ENCODE measurements at regions not wholly inside any gene's neighbourhood (a gene's known extent, or its start where the extent isn't known, plus 50 kb on each side); places are given as distances from the start of the nearest gene placed in this dataset.
"Not testable (repeated sequence)": the region's sequence is repeated elsewhere in the genome, so short reads cannot be mapped to it uniquely, and the experiment has no call there.

DNA sequence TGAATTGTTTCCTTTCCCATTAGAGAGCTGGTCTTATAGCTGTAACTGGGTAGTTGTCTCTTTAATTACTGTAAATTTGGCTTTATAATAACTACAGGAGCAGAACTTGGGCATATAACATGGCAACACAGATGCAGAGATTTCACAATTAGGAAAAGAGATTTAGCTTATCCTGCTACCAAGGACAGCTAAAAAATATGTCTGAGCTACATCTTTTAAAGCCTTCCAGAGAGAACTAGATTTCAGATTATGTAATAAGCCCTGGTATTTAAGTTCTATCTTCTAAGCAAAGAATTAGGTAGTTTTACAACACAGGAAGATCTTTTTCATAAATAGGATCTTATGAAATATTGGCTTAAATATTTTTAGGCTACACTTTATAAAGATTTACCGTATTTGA lies 313.8 kb downstream of the S1PR1 start:
- DNase-seq (ENCODE audit: low spot score): no peak

DNA sequence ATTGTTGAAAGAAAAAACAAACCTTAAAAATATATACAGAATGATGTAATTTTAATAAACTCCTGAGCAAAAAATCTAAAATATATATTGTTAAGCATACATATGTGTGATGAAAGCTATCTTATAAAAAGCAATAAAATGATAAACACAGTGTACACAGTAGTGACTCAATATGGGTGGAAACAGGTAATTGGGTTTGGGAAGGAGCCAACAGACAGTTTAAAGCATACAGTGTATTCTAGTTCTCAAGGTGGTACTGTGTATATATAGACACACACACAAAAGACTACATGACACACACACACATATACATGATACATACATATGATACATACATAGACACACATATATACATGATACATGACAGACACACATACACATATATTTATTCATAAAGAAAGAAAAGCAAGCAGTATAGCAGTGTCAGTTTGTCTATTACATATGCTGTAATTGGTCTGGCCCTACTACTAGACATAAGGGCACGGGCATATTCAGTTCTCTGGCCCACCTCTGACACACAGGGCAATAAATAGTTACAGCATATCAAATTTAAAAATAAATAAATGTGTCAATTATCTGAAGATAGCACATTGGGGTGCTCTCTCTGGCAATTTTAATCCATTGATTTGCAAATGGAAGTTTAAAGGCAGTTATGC lies 330.2 kb downstream of the S1PR1 start:
- no peak for DNase-seq (ENCODE audit: low spot score)

DNA sequence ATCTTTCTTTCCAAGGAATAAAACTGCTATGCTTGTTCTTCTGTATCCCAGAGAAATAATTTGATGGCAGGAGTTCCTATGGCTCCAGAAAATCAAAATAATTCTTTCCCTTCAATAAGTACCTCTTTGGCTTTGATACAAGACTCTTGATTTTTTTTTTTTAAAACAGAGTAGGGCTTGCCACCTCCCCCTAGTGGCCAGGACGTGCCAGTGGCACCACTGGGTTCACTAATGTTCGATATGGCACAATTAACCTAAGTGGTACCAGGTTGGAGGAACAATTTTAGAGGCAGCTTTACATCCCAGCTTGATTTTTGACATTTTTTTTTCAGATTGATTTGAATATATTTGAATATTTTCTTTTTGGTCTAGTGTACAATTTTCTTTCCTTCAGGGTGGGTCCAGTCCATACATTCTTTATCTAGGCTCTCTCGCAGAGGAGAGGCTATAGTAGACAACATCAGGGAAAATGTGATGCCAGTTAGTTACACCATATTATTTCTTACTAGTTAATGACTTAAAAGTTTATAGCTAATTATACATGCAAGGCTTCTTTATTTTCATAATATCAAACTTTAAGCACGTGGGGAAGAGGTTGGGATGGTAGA lies 330.9 kb downstream of the S1PR1 start:
- peak; percentile 6 for DNase-seq (ENCODE audit: low spot score)

DNA sequence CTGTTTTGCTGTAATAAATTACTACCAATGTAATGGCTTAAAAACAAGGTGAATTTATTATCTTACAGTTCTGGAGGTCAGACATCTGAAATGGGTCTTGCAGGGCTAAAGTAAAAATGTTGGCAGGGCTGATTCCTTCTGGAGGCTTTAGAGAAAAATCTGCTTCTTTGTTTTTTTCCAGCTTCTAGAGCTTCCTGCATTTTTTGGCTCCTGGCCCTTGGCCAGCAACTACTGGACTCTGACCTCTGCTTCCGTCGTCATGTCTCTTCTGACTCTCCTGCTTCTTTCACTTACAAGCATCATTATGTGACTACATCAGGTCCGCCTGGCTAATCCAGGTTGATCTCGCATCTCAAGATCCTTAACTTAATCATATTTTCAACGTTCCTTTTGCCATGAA lies 350.9 kb downstream of the S1PR1 start:
- no peak for DNase-seq (ENCODE audit: low spot score)

DNA sequence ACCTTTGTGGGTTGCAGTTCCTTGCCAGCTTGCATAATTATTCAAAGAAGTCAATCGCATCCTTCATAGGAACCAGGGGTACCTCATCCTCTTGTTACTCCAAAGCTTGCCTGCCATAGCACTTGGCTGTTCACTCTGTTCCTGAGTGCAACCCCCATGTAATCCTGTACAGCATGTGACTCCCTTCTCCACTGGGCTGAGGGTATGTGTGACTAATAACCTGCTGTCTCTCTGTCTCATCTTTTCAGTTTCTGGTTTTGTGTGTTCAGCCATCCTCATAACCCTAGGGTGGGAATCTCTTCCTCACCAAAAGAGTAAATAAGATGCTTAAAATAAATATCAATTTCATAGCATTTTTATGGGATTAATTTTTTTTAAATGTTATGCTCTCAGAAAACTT lies 351.9 kb downstream of the S1PR1 start:
- DNase-seq (ENCODE audit: low spot score): no peak

DNA sequence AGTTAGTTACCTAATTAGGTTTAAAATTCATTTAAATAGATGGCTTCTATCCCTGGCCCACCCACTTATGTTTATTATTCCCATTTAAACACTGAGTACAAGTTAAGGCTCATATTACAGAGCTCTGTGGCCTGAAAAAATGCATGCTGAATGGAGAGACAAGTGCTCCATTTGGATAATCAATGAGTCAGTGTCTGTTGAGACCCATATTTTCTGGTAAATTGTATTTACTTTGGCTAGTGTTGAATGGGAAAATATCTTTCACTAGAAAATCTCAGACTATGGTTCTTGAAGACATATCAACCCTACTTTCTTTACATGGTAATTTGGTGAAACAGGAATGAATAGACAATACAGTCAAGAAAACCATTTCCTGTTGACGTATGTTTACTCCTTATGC lies 356.0 kb downstream of the S1PR1 start:
- no peak for DNase-seq (ENCODE audit: low spot score)

DNA sequence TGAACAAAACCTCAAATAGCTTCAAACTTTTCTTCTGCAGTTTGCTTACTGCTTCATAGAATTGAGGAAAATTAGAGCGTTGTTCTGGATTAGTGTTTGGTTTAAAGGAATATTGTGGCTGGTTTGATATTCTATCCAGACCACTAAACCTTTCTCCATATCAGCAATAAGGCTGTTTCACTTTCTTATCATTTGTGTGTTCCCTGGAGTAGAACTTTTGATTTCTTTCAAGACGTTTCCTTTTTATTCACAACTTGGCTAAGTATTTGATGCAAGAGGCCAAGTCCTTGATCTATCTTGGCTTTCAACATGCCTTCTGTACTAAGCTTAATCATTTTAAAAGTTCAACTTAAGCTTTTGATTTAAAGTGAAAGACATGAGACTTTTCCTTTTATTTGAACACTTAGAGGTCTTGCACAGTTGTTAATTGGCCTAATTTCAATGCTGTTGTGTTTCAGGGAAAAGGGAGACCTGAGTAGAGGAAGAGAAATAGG lies 359.1 kb downstream of the S1PR1 start:
- DNase-seq (ENCODE audit: low spot score): no peak

DNA sequence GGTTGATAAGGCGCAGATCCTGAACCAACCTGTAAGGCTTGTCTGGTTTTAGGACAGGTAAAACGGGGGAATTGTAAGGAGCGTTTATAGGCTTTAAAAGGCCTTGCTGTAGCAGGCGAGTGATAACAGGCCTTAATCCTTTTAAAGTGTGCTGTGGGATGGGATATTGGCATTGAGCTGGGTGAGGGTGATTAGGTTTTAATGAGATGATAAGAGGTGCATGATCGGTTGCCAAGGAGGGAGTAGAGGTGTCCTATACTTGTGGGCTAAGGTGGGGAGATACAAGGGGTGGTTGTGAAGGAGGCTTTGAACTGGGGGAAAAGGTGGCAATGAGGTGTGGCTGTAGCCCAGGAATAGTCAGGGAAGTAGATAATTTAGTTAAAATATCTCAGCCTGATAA lies 363.8 kb downstream of the S1PR1 start:
- not testable (repeated sequence) for DNase-seq (ENCODE audit: low spot score)

DNA sequence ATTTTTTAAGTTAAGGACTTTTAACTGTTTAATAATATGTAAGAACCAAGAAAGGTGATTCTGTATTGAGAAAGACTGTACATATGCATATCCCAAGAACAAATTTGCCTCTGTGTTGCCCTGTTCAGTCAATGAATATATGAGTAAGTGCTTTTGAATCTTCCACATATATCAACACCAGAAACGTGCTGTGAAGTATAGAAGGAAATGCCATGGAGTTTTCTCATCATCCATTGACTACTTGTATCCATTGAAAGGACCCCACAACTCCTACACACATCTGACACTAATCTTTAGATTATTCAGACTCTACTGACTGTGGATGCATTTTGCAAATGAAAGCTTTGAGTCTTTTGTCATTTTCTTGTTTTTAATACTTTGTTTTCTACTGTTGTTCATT lies 366.9 kb downstream of the S1PR1 start:
- no peak for DNase-seq (ENCODE audit: low spot score)

DNA sequence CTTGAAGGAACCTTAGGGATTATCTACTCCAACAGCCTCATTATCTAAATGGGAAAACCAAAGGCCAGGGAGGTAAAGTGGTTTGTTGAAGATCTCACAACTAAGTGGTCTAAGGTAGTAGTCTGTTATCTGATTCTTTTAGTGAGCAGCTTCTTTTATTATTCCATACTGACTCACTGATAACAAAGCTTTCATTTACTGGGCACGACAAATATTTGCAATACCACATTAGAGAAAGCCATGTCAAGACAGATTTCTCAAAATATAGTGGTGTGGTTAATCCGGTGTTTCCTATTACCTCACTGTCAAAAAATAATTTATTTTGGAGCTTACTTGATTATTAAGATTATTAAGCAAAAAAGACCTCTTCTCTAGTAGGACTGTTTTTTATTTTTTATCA lies 369.1 kb downstream of the S1PR1 start:
- no peak for DNase-seq (ENCODE audit: low spot score)

DNA sequence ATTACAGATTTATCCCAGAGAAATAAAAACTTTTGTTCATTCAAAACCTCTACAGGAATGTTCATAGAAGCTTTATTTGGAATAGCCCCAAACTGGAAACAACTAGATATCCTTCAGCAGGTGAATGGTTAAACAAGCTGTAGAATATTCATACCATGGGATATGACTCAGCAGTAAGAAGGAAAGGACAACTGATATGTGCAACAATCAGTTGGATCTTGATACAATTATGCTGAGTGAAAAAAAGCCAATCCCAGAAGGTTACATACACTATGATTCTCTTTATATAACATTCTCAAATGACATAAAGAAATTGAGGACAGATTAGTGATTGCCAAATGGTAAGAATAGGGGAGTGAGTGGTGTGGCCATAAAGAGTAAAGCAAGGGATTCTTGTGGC lies 376.7 kb downstream of the S1PR1 start:
- no peak for DNase-seq (ENCODE audit: low spot score)

DNA sequence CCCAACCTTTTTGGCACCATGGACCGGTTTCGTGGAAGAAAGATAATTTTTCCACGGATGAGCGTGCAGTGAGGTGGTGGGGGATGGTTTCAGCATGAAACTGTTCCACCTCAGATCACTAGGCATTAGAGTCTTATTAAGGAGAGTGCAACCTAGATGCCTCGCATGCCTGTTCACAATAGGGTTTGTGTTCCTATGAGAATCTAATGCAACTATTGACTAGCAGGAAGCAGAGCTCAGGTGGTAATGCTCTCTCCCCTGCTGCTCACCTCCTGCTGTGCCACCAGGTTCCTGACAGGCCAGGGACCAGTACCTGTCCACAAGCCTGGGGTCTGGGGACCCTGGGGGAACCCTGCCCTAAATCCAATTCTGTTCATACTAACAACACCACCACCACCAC lies 377.8 kb downstream of the OLFM3 start:
- no peak for DNase-seq (ENCODE audit: low spot score)

DNA sequence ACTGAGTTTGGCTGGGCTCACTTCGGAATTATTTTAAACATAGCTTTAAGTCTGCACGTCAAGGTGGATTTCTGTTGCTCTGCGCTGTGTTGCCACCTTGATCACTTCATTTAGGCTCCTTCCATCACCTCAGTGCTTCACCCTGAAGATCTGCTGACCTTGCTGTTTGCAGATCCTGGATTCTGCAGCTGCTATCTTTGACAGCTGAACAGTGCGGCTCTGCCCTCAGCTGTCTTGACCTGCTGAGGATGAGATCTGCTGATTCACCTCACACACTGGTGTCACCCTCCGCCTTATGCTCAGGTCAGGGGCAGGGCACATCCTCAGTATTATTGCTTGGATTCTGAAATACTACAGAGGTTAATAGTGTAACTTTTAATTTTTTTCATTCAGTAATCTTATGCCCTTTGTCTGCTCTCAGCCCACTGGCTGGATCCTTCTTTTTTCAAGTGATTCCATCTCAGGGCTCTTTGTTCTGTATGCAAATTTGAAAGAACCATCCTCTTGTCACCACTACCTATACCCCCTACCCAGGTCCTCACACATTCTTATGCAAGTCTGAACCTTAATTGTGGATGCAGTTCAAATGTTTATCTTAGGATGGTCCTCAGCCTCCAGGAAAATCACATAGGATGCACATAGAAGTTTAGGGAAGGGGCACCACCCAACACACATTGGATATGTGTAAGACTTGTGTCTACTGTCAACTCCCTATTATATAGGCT lies 364.0 kb downstream of the OLFM3 start:
- DNase-seq (ENCODE audit: low spot score): no peak

DNA sequence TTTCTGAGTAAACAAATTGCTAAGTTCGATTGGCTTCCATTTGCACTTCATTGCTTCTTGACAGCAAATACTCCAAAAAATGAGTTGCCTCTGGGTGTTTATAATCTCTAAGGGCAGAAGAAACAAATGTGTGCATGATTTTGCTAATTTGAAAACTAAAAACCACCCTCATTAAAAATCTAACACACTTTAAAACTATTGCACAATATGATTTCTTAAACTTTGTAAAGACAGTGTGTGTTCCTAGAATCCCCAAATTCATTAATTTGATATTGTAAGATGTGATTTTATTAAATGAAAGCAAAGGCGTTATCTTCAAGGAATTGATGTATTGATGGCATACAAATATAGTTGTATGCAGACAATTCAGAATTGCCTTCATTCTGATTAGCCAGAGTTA lies 350.9 kb downstream of the OLFM3 start:
- DNase-seq (ENCODE audit: low spot score): no peak

DNA sequence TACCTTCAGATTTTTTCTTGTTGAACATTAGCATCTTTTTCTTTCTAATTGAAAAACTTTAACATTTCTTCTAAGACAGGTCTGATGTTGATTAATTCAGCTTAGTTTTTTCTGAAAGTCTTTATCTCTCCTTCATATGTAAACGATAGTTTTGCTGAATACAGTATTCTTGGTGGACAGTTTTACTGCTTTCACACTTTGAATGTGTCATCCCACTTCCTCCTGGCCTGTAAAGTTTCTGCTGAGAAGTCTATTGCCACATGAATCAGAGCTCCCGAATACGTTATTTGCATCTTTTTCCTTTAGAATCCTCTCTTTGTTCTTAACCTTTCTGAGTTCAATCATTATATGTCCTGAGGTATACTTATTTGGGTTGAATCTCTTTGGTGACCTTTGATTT lies 344.2 kb downstream of the OLFM3 start:
- no peak for DNase-seq (ENCODE audit: low spot score)

DNA sequence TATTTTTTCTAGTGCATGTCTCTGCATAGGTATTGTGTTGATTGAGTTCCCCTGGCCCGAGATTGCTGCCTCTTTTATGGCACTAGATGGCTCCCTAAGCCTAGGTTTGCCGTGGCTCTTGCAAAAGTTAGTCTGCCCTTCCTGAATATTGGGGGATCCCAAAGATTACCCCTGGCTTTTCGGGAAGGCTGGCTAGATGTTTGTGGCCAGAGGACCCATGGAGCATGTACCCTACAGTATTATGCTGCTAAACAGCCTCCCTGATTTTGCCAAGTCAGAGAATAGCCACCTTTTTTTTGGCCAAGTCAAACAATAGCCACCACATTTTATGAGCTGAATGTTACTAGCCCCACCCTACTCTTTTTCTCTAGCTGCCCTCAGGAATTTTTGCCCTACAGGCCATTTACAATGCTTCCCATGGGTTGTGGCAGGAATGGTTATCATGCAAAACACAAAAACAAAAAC lies 343.2 kb downstream of the OLFM3 start:
- no peak for DNase-seq (ENCODE audit: low spot score)

DNA sequence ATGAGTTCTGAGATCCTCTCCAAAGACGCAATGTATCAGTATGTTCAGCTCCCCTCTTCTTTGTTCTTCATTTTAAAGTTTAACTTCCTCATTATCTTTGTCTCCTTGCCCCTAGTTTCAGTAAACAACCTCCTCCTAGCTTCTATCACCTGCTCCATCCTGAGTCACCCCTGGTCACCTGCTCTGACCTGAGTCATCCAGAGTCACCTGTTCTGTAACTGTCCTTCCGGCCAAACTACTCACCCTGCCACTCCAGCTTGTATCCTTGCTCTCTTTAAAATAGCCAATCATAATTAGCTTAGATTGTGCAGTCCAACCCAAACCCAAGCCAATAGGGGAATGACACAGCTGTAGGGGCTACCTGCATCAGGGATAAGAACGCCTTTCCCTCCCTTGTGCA lies 332.0 kb downstream of the OLFM3 start:
- DNase-seq (ENCODE audit: low spot score): no peak

DNA sequence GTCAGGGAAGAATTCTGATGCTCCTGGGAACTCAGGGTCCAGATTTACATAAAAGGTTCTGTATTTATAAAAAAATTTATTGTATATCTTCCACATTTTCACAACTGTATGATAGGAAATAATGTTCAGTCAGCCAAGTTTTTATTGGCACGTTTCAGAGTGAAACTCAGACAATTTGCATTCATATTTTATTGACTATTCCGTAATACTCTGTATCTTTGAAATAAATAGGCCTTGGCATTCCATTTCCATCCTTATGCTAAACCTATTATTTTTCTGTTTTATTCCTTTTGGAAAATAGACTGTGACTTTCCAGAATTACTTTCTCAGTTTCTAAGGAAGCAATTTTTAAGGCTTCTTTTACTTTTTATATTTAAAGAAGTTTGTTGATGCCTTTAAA lies 329.0 kb downstream of the OLFM3 start:
- DNase-seq (ENCODE audit: low spot score): no peak

DNA sequence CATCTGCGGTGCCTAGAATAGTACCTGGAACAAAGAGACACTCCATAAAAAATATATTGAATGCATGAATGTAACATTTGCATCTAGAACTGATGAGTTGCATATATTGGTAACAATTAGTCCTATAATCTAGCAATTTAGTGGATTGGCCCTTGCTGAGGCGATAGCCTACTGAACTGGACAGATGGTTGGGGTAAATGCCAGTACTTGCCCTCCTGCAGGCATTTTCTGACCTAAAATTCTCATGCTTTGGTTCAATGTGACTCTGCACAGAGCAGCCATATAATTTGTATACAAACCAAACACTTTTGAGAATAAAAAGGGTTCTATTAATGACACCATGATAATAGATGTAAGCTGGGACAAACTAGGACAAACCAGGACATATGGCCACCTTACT lies 313.6 kb downstream of the OLFM3 start:
- DNase-seq (ENCODE audit: low spot score): no peak

DNA sequence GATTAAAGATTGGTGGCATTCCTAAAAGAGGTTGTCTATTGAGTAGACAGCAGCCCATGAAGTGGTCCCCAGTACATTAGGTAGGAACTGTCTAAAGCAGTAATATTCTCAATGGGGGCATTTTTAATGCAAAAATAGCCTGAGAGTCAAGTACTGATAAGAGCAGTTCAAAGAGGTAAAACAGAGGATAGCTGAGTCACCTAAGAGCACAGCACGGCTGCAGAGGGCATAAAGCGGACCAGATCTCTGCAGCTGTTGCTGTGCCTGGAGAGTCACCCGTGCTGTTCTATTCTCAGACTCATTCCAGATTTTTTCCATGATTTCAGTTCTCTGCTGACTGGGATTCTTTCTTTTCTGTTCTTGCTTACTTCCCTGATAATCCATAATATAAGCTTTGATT lies 313.2 kb downstream of the OLFM3 start:
- DNase-seq (ENCODE audit: low spot score): no peak

DNA sequence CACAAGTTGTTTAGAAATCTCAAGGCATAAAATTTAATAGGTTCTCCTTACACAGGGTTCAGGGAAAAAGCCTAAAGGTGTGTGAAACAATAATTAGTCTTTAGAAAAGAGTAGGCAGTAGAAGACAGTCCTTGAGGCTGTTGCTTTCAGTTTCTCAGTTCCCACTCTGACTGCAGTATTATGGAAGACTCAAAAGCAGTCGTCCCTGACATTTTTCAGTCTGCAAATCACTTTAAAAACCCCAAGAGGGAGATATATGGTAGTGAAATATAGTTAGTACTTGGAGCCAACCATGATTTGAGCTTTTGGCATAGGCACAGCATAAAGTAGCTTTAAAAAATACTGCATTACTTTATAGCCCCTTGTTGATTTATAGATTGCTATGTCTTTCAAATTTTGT lies 299.7 kb downstream of the OLFM3 start:
- DNase-seq (ENCODE audit: low spot score): no peak

DNA sequence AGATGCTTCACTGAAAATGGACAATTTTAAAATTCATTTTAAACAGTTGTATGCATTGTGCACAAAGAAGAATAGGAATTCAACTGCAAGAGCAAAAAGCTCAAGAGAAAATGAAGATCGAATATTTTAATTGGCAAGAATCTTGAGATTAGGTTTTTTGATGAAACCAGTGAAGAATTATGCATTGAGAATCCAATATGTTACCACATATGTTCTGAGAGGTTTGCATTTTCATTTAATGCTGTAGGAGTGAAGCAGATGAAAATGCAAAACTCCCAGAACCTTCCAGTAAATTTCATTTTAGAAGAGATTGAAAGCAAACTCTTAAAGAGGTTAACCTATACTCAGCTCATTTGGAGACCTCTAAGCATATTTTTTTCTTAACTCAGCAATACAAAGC lies 298.0 kb downstream of the OLFM3 start:
- no peak for DNase-seq (ENCODE audit: low spot score)

DNA sequence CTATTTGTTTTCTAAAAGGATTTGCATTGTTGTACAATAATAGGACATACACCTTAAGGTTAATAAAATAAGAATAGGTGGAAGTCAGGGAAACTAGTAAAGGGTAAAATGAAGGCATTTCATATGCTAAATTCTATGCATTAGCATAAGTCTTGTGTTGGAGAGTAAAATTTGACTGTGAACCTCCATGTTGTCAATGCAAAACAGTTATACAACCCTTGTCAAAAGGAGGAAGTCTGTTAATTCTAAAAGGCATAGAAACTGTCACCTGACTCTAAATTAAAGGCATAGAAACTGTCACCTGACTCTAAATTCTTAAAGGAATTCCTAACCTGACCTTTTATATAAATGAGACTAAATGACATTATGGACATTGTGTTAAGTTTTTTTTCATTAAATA lies 291.8 kb downstream of the OLFM3 start:
- no peak for DNase-seq (ENCODE audit: low spot score)

Measured in HuH-7.5 (cell line).